HTR-8/SVneo (cell line): ENCODE measurements at regions not wholly inside any gene's neighbourhood (a gene's known extent, or its start where the extent isn't known, plus 50 kb on each side); places are given as distances from the start of the nearest gene placed in this dataset.

Experiments
- DNase-seq: peaks from one replicate; pipeline ENCODE4 v3.0.0; 2011; ENCODE audit warnings: low spot score, mixed read lengths; ENCODE audit not compliant: insufficient read length
- FAIRE-seq: peaks from 2 replicates; lab custom pipeline; 2011; peaks lifted over from hg19 to GRCh38; lab: Jason Lieb, UNC

GRCh38 chr12:98109266-98109665, 406.1 kb upstream of the TMPO start:
- FAIRE-seq (no peak), DNase-seq (no peak)

GRCh38 chr12:98110536-98110935, 404.9 kb upstream of the TMPO start:
- FAIRE-seq (no peak), DNase-seq (no peak)

- no peak for DNase-seq
- no peak for FAIRE-seq
Measured at GRCh38 chr12:98113548-98113947, 401.8 kb upstream of the TMPO start.

GRCh38 chr12:98121963-98122362, 393.4 kb upstream of the TMPO start:
- no peak for FAIRE-seq

GRCh38 chr12:98123021-98123461, 392.3 kb upstream of the TMPO start:
- FAIRE-seq (no peak), DNase-seq (no peak)

More at GRCh38 chr12:98121963-98122362, 393.4 kb upstream of the TMPO start:
- no peak for DNase-seq

GRCh38 chr12:98126637-98127335, 388.6 kb upstream of the TMPO start:
- FAIRE-seq (no peak), DNase-seq (no peak)

- no peak for DNase-seq
- FAIRE-seq = no peak
Measured at GRCh38 chr12:98127336-98127679, 388.1 kb upstream of the TMPO start.

GRCh38 chr12:98127854-98128253, 387.5 kb upstream of the TMPO start:
- no peak for DNase-seq
- FAIRE-seq = no peak

GRCh38 chr12:98136544-98136943, 378.8 kb upstream of the TMPO start:
- FAIRE-seq = no peak
- DNase-seq = no peak

GRCh38 chr12:98137278-98137677, 378.1 kb upstream of the TMPO start:
- no peak for DNase-seq
- FAIRE-seq = no peak

GRCh38 chr12:98144953-98145352, 370.4 kb upstream of the TMPO start:
- no peak for DNase-seq
- no peak for FAIRE-seq

- FAIRE-seq = no peak
- no peak for DNase-seq
Measured at GRCh38 chr12:98146043-98146442, 369.3 kb upstream of the TMPO start.

- FAIRE-seq (no peak), DNase-seq (no peak)
Measured at GRCh38 chr12:98146487-98146886, 368.9 kb upstream of the TMPO start.

- DNase-seq = no peak
- no peak for FAIRE-seq
Measured at GRCh38 chr12:98149270-98149669, 366.1 kb upstream of the TMPO start.

GRCh38 chr12:98149691-98150210, 365.6 kb upstream of the TMPO start:
- FAIRE-seq = no peak

GRCh38 chr12:98151105-98151590, 364.2 kb upstream of the TMPO start:
- DNase-seq (no peak), FAIRE-seq (no peak)

More at GRCh38 chr12:98149691-98150210, 365.6 kb upstream of the TMPO start:
- DNase-seq = no peak

GRCh38 chr12:98151984-98152383, 363.4 kb upstream of the TMPO start:
- DNase-seq (no peak), FAIRE-seq (no peak)

GRCh38 chr12:98154850-98155249, 360.5 kb upstream of the TMPO start:
- FAIRE-seq (no peak), DNase-seq (no peak)

GRCh38 chr12:98156697-98157096, 358.7 kb upstream of the TMPO start:
- DNase-seq (no peak), FAIRE-seq (no peak)

GRCh38 chr12:98162906-98163678, 352.3 kb upstream of the TMPO start:
- FAIRE-seq = no peak

GRCh38 chr12:98172304-98172703, 343.1 kb upstream of the TMPO start:
- DNase-seq (no peak), FAIRE-seq (no peak)

More at GRCh38 chr12:98162906-98163678, 352.3 kb upstream of the TMPO start:
- no peak for DNase-seq
